CD4-positive, alpha-beta memory T cell (primary cell): ENCODE measurements at regions not wholly inside any gene's neighbourhood (a gene's known extent, or its start where the extent isn't known, plus 50 kb on each side); places are given as distances from the start of the nearest gene placed in this dataset.
"Not testable (repeated sequence)": the region's sequence is repeated elsewhere in the genome, so short reads cannot be mapped to it uniquely, and the experiment has no call there.

Experiments used
- CTCF ChIA-PET: fragments of 350-600 bp; sonication (Branson Sonifier 250); formaldehyde crosslinking; loops from one replicate; lab custom pipeline; 2021; ENCODE audit warnings: inconsistent platforms; ENCODE audit not compliant: partially characterized antibody; lab: Charles Lee
- POLR2A ChIA-PET: fragments of 350-600 bp; sonication (Branson Sonifier 250); formaldehyde crosslinking; loops from one replicate; lab custom pipeline; 2021; ENCODE audit not compliant: partially characterized antibody; lab: Charles Lee
- DNase-seq, 5 donors: peaks; one replicate each; pipeline versions ENCODE4 v3.0.0 to v3.0.0-alpha.2; 2020 to 2022; ENCODE audit warnings: mixed read lengths in 1 of 5
- H3K27ac ChIP-seq: one replicate; pipeline ENCODE4 v1.7.0; 2013; ENCODE audit warnings: low read depth, low read length
- H3K27me3 ChIP-seq: 2 replicates; pipeline ENCODE4 v1.7.0; 2013; ENCODE audit warnings: mild to moderate bottlenecking, low read length, moderate library complexity; ENCODE audit not compliant: insufficient read depth
- H3K36me3 ChIP-seq: 2 replicates; pipeline ENCODE4 v1.7.0; 2013; ENCODE audit warnings: mild to moderate bottlenecking, low read length, moderate library complexity; ENCODE audit not compliant: insufficient read depth
- H3K4me1 ChIP-seq: 2 replicates; pipeline ENCODE4 v1.7.0; 2013; ENCODE audit warnings: mild to moderate bottlenecking, low read length, moderate library complexity; ENCODE audit not compliant: insufficient read depth
- H3K4me3 ChIP-seq, 2 donors: one replicate each; pipeline ENCODE4 v1.7.0; 2013; ENCODE audit warnings: low read length in 2 of 2, mild to moderate bottlenecking in 1 of 2
- H3K9me3 ChIP-seq, 2 donors: one replicate each; pipeline ENCODE4 v1.7.0; 2013; ENCODE audit warnings: low read length in 2 of 2, control low read depth in 1 of 2; ENCODE audit not compliant: control insufficient read depth in 1 of 2
- H3K27ac Mint-ChIP-seq, 7 donors: one replicate each; pipeline ENCODE4 v1.8.0; 2020 to 2021; ENCODE audit warnings: mixed read lengths in 7 of 7, mild to moderate bottlenecking in 6 of 7, inconsistent platforms in 3 of 7, moderate library complexity in 3 of 7
- H3K27me3 Mint-ChIP-seq, 2 donors: one replicate each; pipeline ENCODE4 v1.8.0; 2020 to 2021; ENCODE audit warnings: mixed read lengths in 2 of 2
- H3K36me3 Mint-ChIP-seq, 2 donors: one replicate each; pipeline ENCODE4 v1.8.0; 2020 to 2021; ENCODE audit warnings: mixed read lengths in 2 of 2, inconsistent platforms in 1 of 2, mild to moderate bottlenecking in 1 of 2
- H3K4me1 Mint-ChIP-seq, 4 donors: one replicate each; pipeline ENCODE4 v1.8.0; 2020 to 2021; ENCODE audit warnings: mixed read lengths in 4 of 4, mild to moderate bottlenecking in 1 of 4
- H3K4me3 Mint-ChIP-seq, 8 donors: one replicate each; pipeline ENCODE4 v1.8.0; 2020 to 2021; ENCODE audit warnings: mixed read lengths in 8 of 8, mild to moderate bottlenecking in 7 of 8, moderate library complexity in 6 of 8, inconsistent platforms in 3 of 8
- H3K9me3 Mint-ChIP-seq, 8 donors: one replicate each; pipeline ENCODE4 v1.8.0; 2020 to 2021; ENCODE audit warnings: mixed read lengths in 8 of 8, mild to moderate bottlenecking in 5 of 8, inconsistent platforms in 3 of 8, moderate library complexity in 1 of 8
- intact Hi-C: fragments of 100-400 bp; cut with micrococcal nuclease; formaldehyde crosslinking; loops from one replicate; pipeline ENCODE4 v1.15.1; 2023

DNA sequence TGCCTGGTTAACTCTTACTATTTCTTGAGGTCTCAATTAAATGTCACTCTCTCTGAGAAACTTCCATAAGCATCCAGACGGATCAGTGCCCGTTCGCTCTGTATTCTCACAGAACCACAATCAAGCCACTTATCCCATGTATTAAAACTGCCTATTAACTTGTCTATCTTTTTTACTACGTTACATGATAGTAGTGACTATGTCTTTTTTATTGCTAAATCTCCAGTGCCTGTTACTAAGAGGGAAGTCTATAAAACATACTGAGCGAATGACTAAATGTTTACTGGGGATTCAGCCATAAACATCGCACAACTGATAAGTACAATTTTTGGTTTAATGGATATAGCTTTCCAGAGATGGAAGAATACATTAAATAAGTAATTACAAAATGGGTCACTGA, 399.9 kb downstream of the NXPH1 start:
- Mint-ChIP-seq H3K4me1 (no peaks in the 10 kb centered on the region), H3K36me3 (no peaks in the 10 kb centered on the region), H3K27ac (no peak overlapping the region), H3K4me3 (no peak overlapping the region), H3K27me3 (no peaks in the 10 kb centered on the region), H3K9me3 (peaks cover 0 to 12% (median 5%) of the 10 kb centered on the region in 8 donors)
- Histone ChIP-seq H3K4me3 (no peak overlapping the region), H3K9me3 (no peaks in the 10 kb centered on the region), H3K27ac (no peak overlapping the region), H3K36me3 (no peaks in the 10 kb centered on the region), H3K27me3 (no peaks in the 10 kb centered on the region), H3K4me1 (no peaks in the 10 kb centered on the region)
- DNase-seq: no peak
- ChIA-PET POLR2A (no interaction called here), CTCF (no interaction called here)
- intact Hi-C loops: no loop called here

- no peak overlapping the region for H3K4me3 Mint-ChIP-seq
- Histone ChIP-seq H3K36me3 (no peaks in the 10 kb centered on the region), H3K27me3 (no peaks in the 10 kb centered on the region), H3K27ac (no peak overlapping the region), H3K4me1 (no peaks in the 10 kb centered on the region), H3K4me3 (no peak overlapping the region), H3K9me3 (no peaks in the 10 kb centered on the region)
- no peak for DNase-seq
- no peaks in the 10 kb centered on the region for H3K4me1 Mint-ChIP-seq
- H3K27ac Mint-ChIP-seq: no peak overlapping the region
- CTCF ChIA-PET: no interaction called here
- H3K27me3 Mint-ChIP-seq: no peaks in the 10 kb centered on the region
- H3K9me3 Mint-ChIP-seq: peaks cover 0 to 8% (median 2%) of the 10 kb centered on the region in 8 donors
- POLR2A ChIA-PET: no interaction called here
- intact Hi-C loops: no loop called here
- no peaks in the 10 kb centered on the region for H3K36me3 Mint-ChIP-seq
Measured at GRCh38 chr7:8841171-8841570, 407.8 kb downstream of the NXPH1 start.

GRCh38 chr7:8871716-8872115, 438.3 kb downstream of the NXPH1 start:
- intact Hi-C loops: no loop called here
- no peak overlapping the region for H3K27ac ChIP-seq
- H3K27me3 ChIP-seq: no peaks in the 10 kb centered on the region
- H3K4me3 Mint-ChIP-seq: no peak overlapping the region
- CTCF ChIA-PET: no interaction called here
- no peak overlapping the region for H3K4me3 ChIP-seq
- H3K36me3 Mint-ChIP-seq: no peaks in the 10 kb centered on the region
- no peaks in the 10 kb centered on the region for H3K4me1 ChIP-seq
- no peaks in the 10 kb centered on the region for H3K27me3 Mint-ChIP-seq
- H3K9me3 Mint-ChIP-seq: peaks cover 0 to 16% (median 4%) of the 10 kb centered on the region in 8 donors
- H3K27ac Mint-ChIP-seq: no peak overlapping the region
- no peaks in the 10 kb centered on the region for H3K9me3 ChIP-seq
- H3K4me1 Mint-ChIP-seq: no peaks in the 10 kb centered on the region
- POLR2A ChIA-PET: no interaction called here
- no peak for DNase-seq
- no peaks in the 10 kb centered on the region for H3K36me3 ChIP-seq

DNA sequence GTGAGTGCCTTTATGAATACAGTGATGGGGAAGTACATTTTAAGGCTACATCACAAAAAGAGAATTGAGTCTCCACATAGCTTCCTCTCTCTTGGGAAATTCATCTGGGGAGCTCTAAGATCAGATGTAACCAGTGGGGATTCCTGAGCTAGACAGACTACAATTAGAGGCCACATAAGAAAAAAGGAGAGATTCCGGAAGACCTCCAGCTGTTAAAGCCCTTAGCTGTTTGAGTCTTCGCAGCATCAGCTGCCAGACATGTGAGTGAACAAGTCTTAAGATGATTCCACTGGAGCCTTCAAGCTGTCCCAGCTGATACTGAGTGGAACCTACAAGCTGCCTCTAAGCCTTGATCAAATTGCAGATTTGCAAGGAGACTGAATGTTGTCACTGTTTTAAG, 448.5 kb downstream of the NXPH1 start:
- H3K27ac Mint-ChIP-seq: no peak overlapping the region
- no peaks in the 10 kb centered on the region for H3K27me3 Mint-ChIP-seq
- ChIA-PET POLR2A (no interaction called here), CTCF (no interaction called here)
- H3K36me3 Mint-ChIP-seq: no peaks in the 10 kb centered on the region
- intact Hi-C loops: no loop called here
- no peaks in the 10 kb centered on the region for H3K4me1 Mint-ChIP-seq
- Histone ChIP-seq H3K9me3 (no peaks in the 10 kb centered on the region), H3K36me3 (no peaks in the 10 kb centered on the region), H3K27me3 (no peaks in the 10 kb centered on the region), H3K4me3 (no peak overlapping the region), H3K27ac (no peak overlapping the region), H3K4me1 (no peaks in the 10 kb centered on the region)
- DNase-seq: no peak
- peaks cover 0 to 13% (median 9%) of the 10 kb centered on the region in 8 donors for H3K9me3 Mint-ChIP-seq
- H3K4me3 Mint-ChIP-seq: no peak overlapping the region

GRCh38 chr7:8885480-8886000, 452.1 kb downstream of the NXPH1 start:
- DNase-seq: no peak
- H3K27me3 Mint-ChIP-seq: no peaks in the 10 kb centered on the region
- Histone ChIP-seq H3K27ac (no peak overlapping the region), H3K36me3 (no peaks in the 10 kb centered on the region), H3K27me3 (no peaks in the 10 kb centered on the region), H3K4me1 (no peaks in the 10 kb centered on the region), H3K9me3 (no peaks in the 10 kb centered on the region), H3K4me3 (no peak overlapping the region)
- ChIA-PET POLR2A (no interaction called here), CTCF (no interaction called here)
- no peak overlapping the region for H3K27ac Mint-ChIP-seq
- H3K36me3 Mint-ChIP-seq: no peaks in the 10 kb centered on the region
- intact Hi-C loops: no loop called here
- peaks cover 3 to 13% (median 12%) of the 10 kb centered on the region in 8 donors for H3K9me3 Mint-ChIP-seq
- H3K4me3 Mint-ChIP-seq: no peak overlapping the region
- peaks cover 0 to 4% (median 0%) of the 10 kb centered on the region in 4 donors for H3K4me1 Mint-ChIP-seq

GRCh38 chr7:8890346-8890745, 456.9 kb downstream of the NXPH1 start:
- DNase-seq, H3K36me3 ChIP-seq, H3K27ac Mint-ChIP-seq, H3K27me3 Mint-ChIP-seq, H3K4me3 Mint-ChIP-seq, intact Hi-C loops, H3K4me1 ChIP-seq, H3K4me1 Mint-ChIP-seq, POLR2A ChIA-PET, H3K27ac ChIP-seq, H3K9me3 ChIP-seq, CTCF ChIA-PET, H3K36me3 Mint-ChIP-seq, H3K4me3 ChIP-seq, H3K27me3 ChIP-seq: not testable (repeated sequence)
- peaks cover 3 to 16% (median 10%) of the 10 kb centered on the region in 8 donors for H3K9me3 Mint-ChIP-seq

DNA sequence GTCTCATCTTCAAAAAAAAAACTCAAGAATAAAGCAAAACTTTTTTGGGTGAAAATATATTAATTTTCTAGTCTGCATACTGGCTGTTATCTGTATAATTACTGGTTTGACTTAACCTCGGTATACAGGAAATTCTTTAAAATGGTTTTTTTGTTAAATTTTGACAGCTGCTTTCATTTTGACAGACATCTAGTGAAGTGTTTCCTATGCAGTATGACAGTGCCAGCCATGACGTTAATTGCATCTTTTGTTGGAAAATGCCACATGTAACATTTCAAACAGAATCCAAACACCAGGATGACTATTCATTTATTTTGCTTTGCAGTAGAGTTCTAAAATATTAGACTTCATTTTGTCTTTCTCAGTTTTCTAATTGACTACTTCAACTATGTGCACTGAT, 460.4 kb downstream of the NXPH1 start:
- H3K9me3 ChIP-seq: no peaks in the 10 kb centered on the region
- H3K4me1 ChIP-seq: no peaks in the 10 kb centered on the region
- Mint-ChIP-seq H3K4me1 (peaks cover 0 to 4% (median 0%) of the 10 kb centered on the region in 4 donors), H3K4me3 (no peak overlapping the region), H3K27ac (no peak overlapping the region), H3K27me3 (no peaks in the 10 kb centered on the region), H3K36me3 (peaks cover 0 to 3% of the 10 kb centered on the region in 2 donors), H3K9me3 (peaks cover 2 to 21% (median 9%) of the 10 kb centered on the region in 8 donors)
- H3K27ac ChIP-seq: no peak overlapping the region
- intact Hi-C loops: no loop called here
- DNase-seq: no peak
- POLR2A ChIA-PET: no interaction called here
- H3K27me3 ChIP-seq: no peaks in the 10 kb centered on the region
- CTCF ChIA-PET: no interaction called here
- H3K4me3 ChIP-seq: no peak overlapping the region
- no peaks in the 10 kb centered on the region for H3K36me3 ChIP-seq
